ENCODE measurements at regions not wholly inside any gene's neighbourhood (a gene's known extent, or its start where the extent isn't known, plus 50 kb on each side); places are given as distances from the start of the nearest gene placed in this dataset.

DNA sequence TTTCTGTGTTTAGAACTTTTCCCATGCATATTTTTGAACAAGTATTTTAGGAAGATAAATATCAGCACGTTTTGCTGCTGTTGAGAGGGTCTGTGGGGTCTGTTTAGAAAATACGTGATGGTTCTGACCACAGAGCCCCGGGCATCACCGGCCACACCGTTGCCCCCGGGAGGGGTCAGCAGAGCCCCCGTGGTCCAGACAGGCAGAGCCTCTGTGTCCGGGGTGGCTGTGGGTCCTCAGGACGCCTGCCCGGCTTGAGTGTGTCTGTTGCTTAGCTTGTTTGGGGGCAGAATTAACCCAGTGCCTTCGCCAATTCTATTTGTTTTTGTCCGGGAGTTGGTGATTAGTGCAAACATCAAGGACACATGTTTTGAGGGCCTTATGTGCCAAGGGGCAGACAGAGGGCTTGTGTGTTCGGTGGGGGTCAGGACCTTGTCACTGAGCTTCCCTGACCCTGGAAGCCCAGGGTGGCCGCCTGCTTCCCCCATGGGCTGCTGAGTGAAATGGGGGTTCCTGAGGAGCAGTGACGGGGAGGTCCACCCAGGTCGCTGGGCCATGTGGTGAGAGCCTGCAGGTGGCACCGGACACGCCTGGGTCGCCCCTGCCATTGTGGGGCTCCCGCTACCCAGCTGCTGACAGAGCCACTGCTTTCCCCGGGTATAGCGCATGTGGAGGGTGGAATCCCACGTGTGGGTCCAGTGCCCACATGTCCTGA, 122.2 kb downstream of the SIK1 start:
- no peak for DNase-seq (ENCODE audit: low read depth in 2 of 3, low spot score in 2 of 3)

DNA sequence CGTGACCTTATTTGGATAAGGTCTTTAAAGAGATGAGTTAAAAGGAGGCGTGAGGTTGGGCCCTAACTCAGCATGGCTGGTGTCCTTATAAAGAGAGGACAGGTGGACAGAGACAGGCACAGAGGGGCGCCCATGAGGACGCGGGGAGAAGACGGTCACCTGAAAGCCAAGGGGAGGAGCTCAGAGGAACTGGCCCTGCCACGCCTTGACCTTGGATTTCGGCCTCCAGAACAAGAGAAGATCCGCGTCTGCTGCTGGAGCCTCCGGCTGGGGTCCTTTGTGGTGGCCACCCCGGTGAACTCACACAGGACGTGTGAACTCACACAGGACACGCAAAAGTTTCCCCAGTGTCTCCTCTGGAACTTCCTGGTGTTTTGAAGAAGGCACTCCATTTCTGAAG, 122.7 kb downstream of the SIK1 start:
- no peak for DNase-seq (ENCODE audit: low read depth in 2 of 3, low spot score in 2 of 3)

DNA sequence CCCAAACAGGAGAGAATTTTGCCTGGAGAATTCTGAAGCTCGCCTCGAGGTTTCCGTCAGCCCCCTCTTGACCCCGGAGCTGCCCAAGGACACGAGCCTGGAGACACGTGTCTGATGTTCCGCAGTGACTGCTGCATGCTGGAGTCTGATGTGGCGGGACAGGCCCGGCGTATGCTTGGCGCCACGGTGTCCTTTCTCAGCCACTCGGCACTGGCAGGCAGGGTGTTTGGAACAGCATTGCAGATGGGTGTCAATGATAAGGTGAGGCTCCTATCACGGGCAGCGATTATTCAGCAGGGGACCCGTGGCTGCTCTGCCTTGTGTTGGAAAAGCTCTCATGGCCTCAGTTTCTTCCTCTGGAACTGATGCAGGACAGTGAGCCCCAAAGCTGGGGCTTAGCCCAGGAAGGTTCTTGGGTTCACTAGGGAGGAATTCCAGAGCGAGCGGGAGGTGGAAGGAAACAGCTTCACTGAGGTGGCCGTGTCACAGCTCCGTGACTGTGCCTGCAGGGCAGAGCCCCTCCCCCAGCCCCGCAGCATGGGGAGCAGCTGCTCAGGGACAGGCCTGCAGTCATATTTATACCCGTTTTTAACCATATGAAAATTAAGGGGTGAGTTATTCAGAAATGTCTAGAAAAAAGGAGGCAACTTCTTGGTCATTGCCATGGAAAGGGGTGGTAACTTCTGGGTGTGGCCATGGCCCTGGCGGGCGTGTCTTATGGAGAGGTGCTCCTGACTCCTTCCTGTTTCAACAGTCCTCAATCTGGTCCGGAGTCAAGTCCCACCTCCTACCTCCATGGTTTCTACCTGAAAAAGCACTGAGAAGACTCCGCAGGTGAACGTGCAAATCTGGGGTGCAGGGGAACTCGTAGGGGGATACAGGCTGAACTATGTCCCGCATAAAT, 123.4 kb downstream of the SIK1 start:
- DNase-seq (ENCODE audit: low read depth in 2 of 3, low spot score in 2 of 3): no peak

DNA sequence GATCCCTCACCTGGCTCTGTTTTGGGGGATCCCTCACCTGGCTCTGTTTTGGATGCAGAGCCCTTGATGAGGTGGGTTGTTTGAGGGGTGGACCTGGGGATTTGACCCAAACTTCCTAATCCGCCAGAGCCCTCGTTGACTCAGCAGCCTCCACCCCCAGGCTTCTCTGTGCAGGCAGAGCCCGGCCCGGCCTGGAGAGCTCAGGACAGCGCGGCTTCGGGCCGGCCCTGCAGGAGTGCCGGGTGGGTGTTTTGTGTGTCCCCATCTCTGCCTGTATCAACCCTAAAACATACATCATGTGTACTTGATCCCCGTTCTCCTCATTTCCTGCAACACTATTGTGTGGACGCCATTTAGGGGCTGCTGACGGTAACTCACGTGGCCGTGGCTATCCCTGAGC, 124.2 kb downstream of the SIK1 start:
- DNase-seq (ENCODE audit: low read depth in 2 of 3, low spot score in 2 of 3): no peak

DNA sequence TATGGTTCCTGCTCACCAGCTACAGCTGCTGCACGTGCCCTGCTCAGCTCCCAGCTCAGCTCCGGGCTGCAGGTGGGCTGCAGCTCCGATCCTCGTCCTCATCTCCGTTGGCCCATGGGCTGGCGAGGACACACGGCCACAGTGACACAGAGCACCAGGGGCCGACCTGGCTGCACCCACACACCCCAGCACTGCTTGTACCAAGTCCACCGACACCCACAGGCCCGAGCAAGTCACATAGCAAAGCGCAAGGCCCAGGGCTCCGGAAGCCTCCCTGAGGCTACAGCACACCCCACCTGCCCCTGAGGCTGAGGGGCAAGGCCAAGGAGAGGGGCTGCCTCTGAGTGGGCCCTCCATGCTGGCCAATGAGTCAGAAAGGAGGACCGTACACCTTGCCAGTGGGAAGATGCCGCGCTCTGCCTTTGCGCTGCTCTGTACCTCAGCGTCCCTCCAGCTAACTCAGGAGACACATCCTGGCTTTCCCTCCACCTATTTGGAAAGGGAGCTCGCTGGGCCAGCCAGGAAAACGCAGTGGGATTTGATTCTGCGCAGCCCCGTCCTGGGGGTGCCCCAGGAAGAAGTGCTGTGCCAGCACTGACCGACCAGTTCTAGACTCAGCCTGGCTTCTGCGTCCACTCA, 124.8 kb downstream of the SIK1 start:
- no peak for DNase-seq (ENCODE audit: low read depth in 2 of 3, low spot score in 2 of 3)

DNA sequence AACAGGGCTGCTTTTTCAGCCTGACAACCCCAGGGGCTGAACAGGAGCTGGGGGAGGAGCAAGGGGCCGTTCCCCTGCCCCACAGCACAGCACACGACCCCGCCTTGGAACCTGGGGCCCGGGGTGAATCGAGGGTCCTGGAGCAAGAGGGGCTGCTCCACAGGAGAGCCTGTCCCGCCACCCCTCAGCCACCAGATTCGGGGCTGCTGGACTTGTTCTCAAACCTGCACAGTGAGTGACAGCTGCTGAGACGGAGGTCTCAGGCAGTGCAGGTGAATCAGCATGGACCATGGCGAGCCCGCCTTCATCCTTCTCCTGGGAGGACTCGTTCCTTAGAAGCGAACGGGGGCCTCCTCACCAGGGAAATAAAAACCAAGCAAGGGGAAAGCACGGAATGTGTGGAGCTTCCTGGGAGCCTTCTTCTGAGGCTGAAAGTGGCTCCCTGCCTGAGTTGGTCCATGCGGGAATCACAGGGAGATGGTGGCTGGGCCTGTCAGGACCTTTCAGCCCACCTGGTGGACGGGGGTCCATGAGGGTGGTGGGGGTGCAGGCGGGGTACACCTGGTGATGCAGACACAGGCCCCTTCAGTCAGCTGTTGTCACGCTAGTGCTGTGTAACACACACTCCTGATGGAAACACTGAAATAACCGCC, 125.4 kb downstream of the SIK1 start:
- no peak for DNase-seq (ENCODE audit: low read depth in 2 of 3, low spot score in 2 of 3)

DNA sequence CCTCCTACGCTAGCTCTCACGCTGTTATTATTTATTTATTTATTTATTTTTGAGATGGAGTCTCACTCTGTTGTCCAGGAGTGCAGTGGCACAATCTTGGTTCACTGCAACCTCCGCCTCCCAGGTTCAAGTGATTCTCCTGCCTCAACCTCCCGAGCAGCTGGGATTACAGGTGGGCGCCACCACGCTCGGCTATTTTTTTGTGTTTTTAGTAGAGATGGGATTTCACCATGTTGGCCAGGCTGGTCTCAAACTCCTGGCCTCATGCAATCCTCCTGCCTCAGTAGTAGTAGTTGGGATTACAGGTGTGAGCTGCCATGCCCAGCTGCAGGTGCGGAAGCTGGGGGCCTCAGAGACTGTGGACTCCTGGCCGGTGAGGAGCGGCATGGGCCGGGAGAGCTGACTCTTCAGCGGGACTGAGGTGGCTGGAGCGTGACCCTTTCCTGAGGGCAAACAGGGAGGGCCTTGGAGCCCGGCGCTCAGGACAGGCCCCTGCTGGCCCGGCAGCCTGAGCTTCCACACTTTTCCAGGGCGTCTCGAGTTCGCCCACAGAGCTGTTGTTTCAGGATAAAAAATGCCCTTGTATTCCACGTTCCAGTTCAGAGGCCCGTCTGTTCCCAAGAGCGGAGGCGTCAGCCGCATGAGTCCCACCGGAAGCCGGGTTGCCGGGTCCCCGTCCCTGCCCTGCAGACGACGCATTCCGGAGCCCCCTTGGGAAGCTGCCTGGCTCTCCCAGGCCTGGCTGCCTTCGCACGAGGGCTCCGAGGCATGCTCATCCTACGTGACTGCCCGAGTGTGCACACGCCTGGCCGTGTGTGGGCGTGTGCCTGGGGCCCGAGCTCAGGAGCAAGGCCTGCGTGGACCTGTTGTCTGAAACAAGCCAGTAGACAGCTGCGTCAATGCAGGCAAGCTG, 126.2 kb downstream of the SIK1 start:
- no peak for DNase-seq (ENCODE audit: low read depth in 2 of 3, low spot score in 2 of 3)

DNA sequence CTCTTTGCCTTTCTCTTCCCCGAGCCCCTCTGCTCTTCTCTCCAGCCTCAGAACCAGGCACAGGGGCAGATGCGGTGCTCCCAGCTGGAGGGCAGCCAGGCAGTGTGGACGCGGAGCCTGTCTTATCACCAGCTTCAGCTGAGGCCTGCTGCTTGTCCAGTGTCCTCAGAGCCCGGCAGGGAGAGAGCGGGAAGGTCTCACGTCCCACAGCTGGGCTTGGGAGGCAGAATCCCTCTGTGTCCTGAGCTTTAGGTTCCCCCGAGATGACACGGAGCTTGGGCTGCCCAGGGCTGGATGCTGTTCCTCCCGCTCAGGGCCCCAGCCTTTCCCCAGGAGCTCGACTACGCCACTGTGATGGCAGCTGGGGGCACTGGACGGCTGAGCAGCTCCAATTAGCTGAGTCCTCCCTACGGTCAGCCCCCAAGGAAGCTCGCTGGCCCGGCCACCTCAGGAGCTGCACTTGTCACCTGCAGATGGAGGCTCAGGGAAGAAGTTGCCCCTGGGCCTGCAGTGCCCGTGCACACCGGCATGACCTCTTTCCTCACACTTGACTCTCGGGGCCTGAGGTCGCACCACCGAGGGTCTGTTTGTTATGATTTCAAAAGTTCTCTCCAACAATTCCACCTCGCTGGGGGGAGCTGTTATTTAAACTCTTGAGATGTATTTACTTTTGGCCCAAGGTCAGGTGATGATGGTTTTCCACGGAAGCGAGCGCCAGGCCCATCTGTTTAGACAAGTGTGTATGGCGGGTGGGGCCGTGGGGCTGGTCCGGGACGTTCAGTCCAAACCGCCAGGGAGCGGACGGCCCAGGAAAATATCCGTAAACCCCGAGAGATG, 127.3 kb downstream of the SIK1 start:
- DNase-seq (ENCODE audit: low read depth in 2 of 3, low spot score in 2 of 3): no peak

DNA sequence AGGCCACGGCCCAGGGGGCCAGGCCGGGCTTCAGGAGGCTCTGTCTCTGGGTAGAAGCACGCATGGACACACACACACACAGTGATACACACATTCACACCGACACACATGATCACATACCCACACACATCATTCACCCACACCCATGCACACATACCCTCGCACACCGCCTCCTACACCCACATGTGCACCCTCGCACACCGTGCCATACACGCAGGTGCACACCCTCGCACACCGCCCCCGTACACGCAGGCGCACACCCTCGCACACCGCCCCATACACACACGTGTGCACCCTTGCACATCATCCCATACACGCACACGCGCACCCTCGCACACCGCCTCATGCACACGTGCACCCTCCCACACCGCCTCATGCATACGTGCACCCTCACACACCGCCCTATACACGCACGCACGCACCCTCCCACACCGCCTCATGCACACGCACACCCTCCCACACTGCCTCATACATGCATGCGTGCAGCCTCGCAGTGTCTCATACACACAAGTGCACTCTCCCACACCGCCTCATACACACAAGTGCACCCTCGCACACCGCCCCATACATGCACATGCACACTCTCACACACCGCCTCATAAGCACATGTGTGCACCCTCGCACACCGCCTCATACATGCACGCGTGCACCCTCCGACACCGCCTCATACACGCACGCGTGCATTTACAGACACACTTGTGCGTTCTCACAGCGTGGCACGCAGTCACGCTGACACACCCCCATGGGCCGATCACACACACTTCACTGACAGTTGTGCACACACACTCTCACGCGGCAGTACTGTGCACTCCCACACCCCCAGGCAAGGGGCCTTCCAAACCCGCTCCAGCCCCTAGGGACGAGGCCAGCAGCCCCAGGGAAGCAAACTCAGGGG, 128.1 kb downstream of the SIK1 start:
- DNase-seq (ENCODE audit: low read depth in 2 of 3, low spot score in 2 of 3): no peak

DNA sequence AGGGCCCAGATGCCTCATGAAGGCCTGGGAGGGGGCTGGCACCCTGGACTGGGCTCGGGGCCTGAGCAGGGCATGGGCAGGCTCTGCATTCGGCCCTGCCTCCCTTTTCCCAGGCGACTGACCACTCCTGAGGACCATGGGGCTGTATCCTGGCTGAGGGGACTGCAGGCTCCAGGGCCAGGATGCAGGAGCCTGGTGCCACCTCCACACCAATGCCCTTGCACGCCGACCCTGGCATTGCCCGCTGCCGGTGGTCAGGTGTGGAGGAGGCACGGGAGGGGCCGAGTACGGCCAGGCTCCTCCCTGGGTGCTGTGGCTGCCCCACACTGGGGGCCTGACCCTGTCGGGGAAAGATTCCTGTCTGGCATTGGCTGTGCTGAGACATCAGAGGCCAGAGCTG, 128.9 kb downstream of the SIK1 start:
- DNase-seq (ENCODE audit: low read depth in 2 of 3, low spot score in 2 of 3): no peak

DNA sequence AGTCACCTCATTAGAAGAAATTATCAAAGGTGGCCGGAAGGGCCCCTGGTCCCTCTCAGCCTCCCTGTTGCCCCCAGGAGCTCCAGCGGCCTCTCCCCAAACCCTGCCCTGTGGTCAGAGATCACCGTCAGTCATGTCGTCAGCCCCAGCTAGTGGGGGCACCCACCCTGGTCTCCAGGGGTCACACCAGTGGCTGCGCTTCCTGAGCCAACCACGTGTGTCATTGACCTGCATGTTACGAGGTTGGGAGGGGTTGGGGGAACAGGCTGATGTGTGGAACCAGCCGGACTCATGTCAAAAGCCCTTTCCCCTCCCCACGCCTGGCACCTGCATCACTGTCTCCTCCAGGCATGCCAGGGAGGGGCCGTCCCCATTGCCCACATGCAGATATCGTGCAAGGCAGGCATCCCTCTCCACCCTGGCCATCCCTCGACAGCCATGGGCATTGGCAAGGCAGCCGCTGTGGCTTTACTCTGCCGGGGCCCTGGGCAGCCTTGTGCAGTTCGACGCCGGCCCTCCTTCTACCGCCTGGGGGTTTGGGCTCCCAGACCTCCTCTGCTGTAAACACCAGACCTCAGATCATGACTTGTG, 128.7 kb downstream of the CRYAA start:
- DNase-seq (ENCODE audit: low read depth in 2 of 3, low spot score in 2 of 3): no peak

DNA sequence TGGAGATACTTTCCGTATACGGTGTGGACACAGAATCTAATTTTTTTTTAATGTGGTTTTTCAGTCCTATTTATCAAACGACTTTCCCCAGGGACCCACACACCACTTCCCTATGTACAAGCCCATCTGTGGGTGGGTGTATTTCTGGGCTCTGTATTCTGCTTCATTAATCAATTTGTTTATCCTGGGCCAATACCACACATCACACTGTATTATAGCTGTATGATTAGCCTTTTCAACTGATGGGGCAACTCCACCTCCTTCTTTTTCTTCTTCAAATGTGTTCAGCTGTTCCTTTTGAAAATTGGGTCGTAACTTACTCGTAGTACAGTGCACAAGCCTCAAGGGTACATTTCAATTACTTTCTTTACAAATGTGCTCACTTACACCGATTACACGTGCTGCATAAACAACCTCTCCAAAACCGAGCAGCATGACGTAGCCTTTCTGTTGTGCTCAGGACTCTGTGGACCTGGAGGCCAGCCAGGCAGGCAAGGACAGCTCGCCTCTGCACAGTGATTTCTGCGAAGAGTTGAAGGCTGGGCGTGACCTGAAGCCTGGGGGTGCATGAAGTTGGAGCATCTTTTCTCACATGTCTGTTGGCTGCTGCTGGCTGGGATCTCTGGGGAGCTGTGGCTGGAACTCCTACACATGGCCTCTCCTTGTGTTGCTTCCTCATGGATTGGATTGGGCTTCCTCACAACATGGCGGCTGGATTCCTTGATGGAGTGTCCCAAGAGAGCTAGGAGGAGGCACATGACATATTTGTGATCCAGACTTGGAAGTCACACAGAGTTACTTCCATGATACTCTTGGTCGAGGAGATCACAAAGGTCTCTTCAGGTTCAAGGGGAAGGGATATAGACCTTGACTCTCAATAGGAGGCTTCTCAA, 126.5 kb downstream of the CRYAA start:
- DNase-seq (ENCODE audit: low read depth in 2 of 3, low spot score in 2 of 3): no peak

DNA sequence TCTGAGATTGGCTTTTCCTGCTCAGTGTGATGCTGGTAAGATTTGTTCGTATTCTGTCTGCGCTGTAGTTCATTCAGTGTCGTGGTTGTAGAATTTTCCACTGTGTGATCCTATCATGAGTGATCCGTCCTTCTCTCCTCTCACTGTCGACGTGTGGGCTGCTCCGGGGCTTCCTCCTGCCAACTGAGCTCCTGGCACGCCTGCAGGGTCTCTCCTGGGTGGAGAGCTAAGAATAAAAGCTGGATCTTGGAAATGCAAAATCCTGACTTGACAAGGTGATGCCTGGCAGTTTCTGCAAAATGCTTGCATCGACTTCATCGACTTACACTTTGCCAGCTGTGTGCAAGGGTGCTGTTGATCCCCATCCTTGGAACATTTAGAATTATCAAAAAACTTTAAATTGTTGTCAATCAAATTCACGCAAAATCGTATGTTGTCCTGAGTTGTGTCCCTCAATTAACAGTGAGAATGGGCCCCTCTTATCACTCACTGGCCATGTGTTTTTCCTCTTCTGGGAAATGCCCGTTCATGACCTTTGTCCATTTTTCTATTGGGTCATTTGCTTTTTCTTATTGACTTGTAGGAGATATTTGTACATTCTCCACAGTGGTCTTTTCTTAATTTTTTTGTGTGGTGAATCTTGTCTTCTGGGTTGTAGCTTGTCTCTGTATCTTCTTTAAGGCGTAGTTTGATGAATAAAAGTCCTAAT, 125.5 kb downstream of the CRYAA start:
- DNase-seq (ENCODE audit: low read depth in 2 of 3, low spot score in 2 of 3): no peak

DNA sequence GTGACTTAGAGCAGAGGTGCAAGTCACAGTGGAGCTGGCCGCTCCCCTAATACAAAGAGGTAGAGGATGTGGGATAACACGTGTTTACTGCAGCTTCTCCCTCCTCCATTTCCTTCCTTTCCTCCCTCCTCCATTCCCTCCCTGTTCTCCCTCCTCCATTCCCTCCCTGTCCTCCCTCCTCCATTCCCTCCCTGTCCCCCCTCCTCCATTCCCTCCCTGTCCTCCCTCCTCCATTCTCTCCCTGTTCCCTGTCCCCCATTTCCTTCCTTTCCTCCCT, 124.0 kb downstream of the CRYAA start:
- no peak for DNase-seq (ENCODE audit: low read depth in 2 of 3, low spot score in 2 of 3)

DNA sequence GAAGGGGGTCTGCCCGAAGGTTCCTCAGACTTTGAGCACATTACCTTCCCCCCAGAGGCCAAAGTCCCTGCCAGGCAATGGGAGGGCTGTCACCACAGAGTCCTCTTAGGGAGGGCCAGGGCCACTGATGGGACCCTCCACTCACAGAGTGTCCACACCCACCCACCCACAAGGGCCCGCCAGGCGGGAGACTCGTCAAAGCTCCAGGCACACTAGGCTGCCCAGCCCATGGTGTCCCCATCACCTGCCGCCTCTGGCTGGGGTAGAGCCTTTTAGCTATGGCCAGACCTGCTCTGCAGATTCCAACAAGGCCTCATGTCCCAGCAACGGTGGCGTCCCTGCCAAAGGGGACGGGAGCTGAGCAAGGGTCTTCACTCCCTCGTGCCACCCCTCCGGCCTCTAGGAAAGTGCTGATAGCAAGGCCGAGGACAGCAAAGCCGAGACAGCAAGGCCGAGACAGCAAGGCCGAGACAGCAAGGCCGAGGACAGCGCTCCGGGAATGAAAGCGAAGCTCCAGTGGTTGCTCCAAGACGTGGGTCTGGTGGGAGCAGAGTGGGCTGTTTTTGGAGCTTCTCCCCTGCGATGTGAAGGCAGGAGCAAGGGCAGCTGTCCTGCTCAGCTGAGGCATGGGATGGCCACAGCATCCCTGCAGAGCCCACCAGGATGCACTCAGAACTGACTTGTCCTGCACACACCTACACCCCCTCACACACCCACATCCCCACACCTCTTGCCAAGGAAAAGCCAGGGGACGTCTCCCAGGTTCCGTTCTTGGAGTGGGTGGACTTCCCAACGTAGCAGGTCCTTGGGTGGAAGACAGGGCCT, 123.4 kb downstream of the CRYAA start:
- DNase-seq (ENCODE audit: low read depth in 2 of 3, low spot score in 2 of 3): no peak

DNA sequence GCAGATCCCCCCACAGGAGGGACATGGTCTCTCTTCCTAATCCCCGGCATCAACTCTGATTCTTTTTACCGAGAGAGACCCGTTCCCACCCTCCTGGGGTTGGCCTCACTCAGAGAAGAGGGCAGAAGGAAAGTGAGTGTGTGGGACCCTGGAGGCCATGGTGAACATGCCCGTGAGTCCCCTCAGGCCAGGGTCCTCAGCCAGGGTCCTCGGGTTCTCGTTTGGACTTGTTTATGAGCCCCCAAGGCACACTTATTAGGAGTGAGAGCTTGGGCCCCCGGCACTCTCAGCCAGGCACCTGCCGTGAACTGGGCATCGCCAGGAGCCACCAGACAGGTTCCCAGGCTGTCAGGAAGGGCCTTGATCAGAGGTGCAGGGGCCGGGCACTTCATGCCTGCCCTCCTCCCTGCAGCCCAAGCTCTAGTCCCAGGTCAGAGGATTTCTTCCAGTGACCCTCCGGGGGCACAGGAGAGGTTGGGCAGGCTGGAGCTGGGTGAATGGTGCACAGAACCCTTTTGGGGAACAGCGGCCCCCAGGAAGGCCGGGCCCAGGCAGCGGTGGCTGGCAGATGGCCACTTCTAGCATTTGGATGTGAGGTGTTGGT, 122.6 kb downstream of the CRYAA start:
- DNase-seq (ENCODE audit: low read depth in 2 of 3, low spot score in 2 of 3): no peak
